ENCODE measurements at regions not wholly inside any gene's neighbourhood (a gene's known extent, or its start where the extent isn't known, plus 50 kb on each side); places are given as distances from the start of the nearest gene placed in this dataset.

- TF ChIP-seq CTCF (IDR thresholded peaks at IDR 0.05) (no peak), POLR2A (IDR thresholded peaks at IDR 0.05) (no peak)
Observed at GRCh38 chr11:71342116-71342515, 89.7 kb upstream of the SHANK2 start.
